ENCODE measurements at regions not wholly inside any gene's neighbourhood (a gene's known extent, or its start where the extent isn't known, plus 50 kb on each side); places are given as distances from the start of the nearest gene placed in this dataset.

- intact Hi-C loops (cut with DNase I), result no loop called here
- 66% methylated on average over 12 of the region's 12 CpGs for WGBS (ENCODE audit: insufficient coverage, low coverage, low lambda C conversion rate, missing lambda C conversion rate)
- no peaks in the 10 kb centered on the region for H3K4me1 ChIP-seq
Measured at GRCh38 chr3:11903047-11903446, 56.4 kb upstream of the TAMM41 start.

GRCh38 chr3:11903447-11903846, 56.8 kb upstream of the TAMM41 start:
- WGBS (ENCODE audit: insufficient coverage, low coverage, low lambda C conversion rate, missing lambda C conversion rate), result 85% methylated on average over 4 of the region's 6 CpGs
- TF ChIP-seq POLR2A (IDR thresholded peaks at IDR 0.05), result no peak
- TF ChIP-seq, protein P1, sequence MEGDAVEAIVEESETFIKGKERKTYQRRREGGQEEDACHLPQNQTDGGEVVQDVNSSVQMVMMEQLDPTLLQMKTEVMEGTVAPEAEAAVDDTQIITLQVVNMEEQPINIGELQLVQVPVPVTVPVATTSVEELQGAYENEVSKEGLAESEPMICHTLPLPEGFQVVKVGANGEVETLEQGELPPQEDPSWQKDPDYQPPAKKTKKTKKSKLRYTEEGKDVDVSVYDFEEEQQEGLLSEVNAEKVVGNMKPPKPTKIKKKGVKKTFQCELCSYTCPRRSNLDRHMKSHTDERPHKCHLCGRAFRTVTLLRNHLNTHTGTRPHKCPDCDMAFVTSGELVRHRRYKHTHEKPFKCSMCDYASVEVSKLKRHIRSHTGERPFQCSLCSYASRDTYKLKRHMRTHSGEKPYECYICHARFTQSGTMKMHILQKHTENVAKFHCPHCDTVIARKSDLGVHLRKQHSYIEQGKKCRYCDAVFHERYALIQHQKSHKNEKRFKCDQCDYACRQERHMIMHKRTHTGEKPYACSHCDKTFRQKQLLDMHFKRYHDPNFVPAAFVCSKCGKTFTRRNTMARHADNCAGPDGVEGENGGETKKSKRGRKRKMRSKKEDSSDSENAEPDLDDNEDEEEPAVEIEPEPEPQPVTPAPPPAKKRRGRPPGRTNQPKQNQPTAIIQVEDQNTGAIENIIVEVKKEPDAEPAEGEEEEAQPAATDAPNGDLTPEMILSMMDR (IDR thresholded peaks at IDR 0.05), result no peak
- DNase-seq (no peak), ATAC-seq (no peak)
- no peaks in the 10 kb centered on the region for H3K36me3 ChIP-seq
- H3K4me3 ChIP-seq, result no peak overlapping the region
- no peaks in the 10 kb centered on the region for H3K27me3 ChIP-seq
- no peaks in the 10 kb centered on the region for H3K9me3 ChIP-seq
- H3K4me1 ChIP-seq, result no peaks in the 10 kb centered on the region
- intact Hi-C loops (cut with DNase I), result no loop called here
- no peak overlapping the region for H3K27ac ChIP-seq

More at GRCh38 chr3:11903047-11903446, 56.4 kb upstream of the TAMM41 start:
- ATAC-seq, result no peak
- no peaks in the 10 kb centered on the region for H3K36me3 ChIP-seq
- TF ChIP-seq, protein P1 (IDR thresholded peaks at IDR 0.05), result no peak
- no peaks in the 10 kb centered on the region for H3K9me3 ChIP-seq
- DNase-seq, result no peak
- H3K27ac ChIP-seq, result no peak overlapping the region
- no peaks in the 10 kb centered on the region for H3K27me3 ChIP-seq
- no peak overlapping the region for H3K4me3 ChIP-seq

- Histone ChIP-seq H3K4me3 (no peak overlapping the region), H3K27me3 (no peaks in the 10 kb centered on the region), H3K4me1 (no peaks in the 10 kb centered on the region), H3K27ac (no peak overlapping the region), H3K9me3 (no peaks in the 10 kb centered on the region), H3K36me3 (no peaks in the 10 kb centered on the region)
- ATAC-seq (no peak), DNase-seq (no peak)
- no peak for TF ChIP-seq POLR2A (IDR thresholded peaks at IDR 0.05)
- TF ChIP-seq, protein P1 (IDR thresholded peaks at IDR 0.05), result no peak
- intact Hi-C loops (cut with DNase I), result no loop called here
- 55% methylated on average over 1 of the region's 4 CpGs for WGBS (ENCODE audit: insufficient coverage, low coverage, low lambda C conversion rate, missing lambda C conversion rate)
Measured at GRCh38 chr3:11904157-11904556, 57.5 kb upstream of the TAMM41 start.

DNA sequence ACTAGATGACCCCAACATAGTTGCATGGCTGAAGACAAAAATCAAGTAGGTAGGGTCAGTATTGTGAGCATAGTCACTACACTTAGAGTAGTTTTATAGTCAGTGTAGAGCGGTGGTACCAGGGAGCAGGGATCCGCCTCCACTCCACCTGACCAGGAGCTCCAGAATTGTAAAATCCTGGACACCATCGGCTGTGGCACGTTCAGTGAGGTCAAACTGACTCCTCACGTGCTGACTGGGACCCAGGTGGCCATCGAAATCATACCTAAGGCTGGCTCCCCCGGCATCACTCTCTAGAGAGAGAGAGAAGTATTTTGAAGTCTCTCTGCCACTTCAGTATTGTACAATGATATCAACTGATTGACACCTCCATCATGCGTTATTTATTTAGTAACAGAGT, 59.7 kb upstream of the TAMM41 start:
- intact Hi-C loops (cut with DNase I), result no loop called here
- no peak overlapping the region for H3K4me3 ChIP-seq
- H3K4me1 ChIP-seq, result no peaks in the 10 kb centered on the region
- no peaks in the 10 kb centered on the region for H3K27me3 ChIP-seq
- no peak for TF ChIP-seq POLR2A (IDR thresholded peaks at IDR 0.05)
- TF ChIP-seq, protein P1 (IDR thresholded peaks at IDR 0.05), result no peak
- DNase-seq, result no peak
- no peak for ATAC-seq
- H3K9me3 ChIP-seq, result no peaks in the 10 kb centered on the region
- 89% methylated on average over 8 of the region's 8 CpGs for WGBS (ENCODE audit: insufficient coverage, low coverage, low lambda C conversion rate, missing lambda C conversion rate)
- no peak overlapping the region for H3K27ac ChIP-seq
- no peaks in the 10 kb centered on the region for H3K36me3 ChIP-seq

Measured in right lobe of liver (tissue), 6 donors.